IMR-90 (cell line): ENCODE measurements at regions not wholly inside any gene's neighbourhood (a gene's known extent, or its start where the extent isn't known, plus 50 kb on each side); places are given as distances from the start of the nearest gene placed in this dataset.

Experiments
- ATAC-seq: fragments of 200-7000 bp; cut with Tn5 transposase; 2 replicates; pipeline ENCODE4 v1.9.1; 2020; ENCODE audit warnings: low read depth, mild to moderate bottlenecking, moderate library complexity
- BruUV-seq: library from RNA; stranded (reverse); fragments of 400-500 nt; replicated peaks from 2 replicates; lab custom pipeline; 2021; lab: Mats Ljungman, UMichigan
- CTCF ChIA-PET: fragments of 300-600 bp; formaldehyde crosslinking; extraction: SDS; loops from one replicate; lab custom pipeline; 2021; ENCODE audit warnings: antibody characterized with exemption; lab: Yijun Ruan, JAX
- POLR2A ChIA-PET: fragments of 300-600 bp; sonication (Branson Sonifier 250); formaldehyde crosslinking; loops from one replicate; lab custom pipeline; 2022; ENCODE audit warnings: antibody characterized with exemption; ENCODE audit not compliant: unreplicated experiment; lab: Charles Lee
- DNase-seq: peaks from one replicate; pipeline ENCODE4 v3.0.0; 2013
- H2AFZ ChIP-seq: replicated peaks from 2 replicates; pipeline ENCODE3; 2013; ENCODE audit warnings: low read length, mild to moderate bottlenecking; ENCODE audit not compliant: poor library complexity
- H2AK5ac ChIP-seq: 2 replicates; pipeline ENCODE4 v1.6.1; 2013; ENCODE audit warnings: low read depth, low read length, inconsistent platforms
- H2AK9ac ChIP-seq: replicated peaks from 2 replicates; pipeline ENCODE3; 2013; ENCODE audit warnings: mild to moderate bottlenecking, low read depth, low read length, moderate library complexity; ENCODE audit not compliant: poor library complexity
- H2BK120ac ChIP-seq: 2 replicates; pipeline ENCODE4 v1.6.1; 2013; ENCODE audit warnings: low read depth, low read length, inconsistent platforms
- H2BK15ac ChIP-seq: 3 replicates; pipeline ENCODE4 v1.6.1; 2013; ENCODE audit warnings: low read depth, low read length, inconsistent platforms
- H2BK20ac ChIP-seq: 2 replicates; pipeline ENCODE4 v1.6.1; 2013; ENCODE audit warnings: low read depth, mild to moderate bottlenecking, inconsistent platforms, low read length, moderate library complexity
- H2BK5ac ChIP-seq: 2 replicates; pipeline ENCODE4 v1.6.1; 2013; ENCODE audit warnings: mild to moderate bottlenecking, low read depth, low read length, inconsistent platforms; ENCODE audit not compliant: poor library complexity, severe bottlenecking
- H3K14ac ChIP-seq: replicated peaks from 2 replicates; pipeline ENCODE4 v1.6.1; 2013; ENCODE audit warnings: low read depth, low read length, inconsistent platforms
- H3K18ac ChIP-seq: 2 replicates; pipeline ENCODE4 v1.6.1; 2013; ENCODE audit warnings: low read depth, low read length, control low read depth
- H3K23ac ChIP-seq: 2 replicates; pipeline ENCODE4 v1.6.1; 2013; ENCODE audit warnings: low read depth, low read length, inconsistent platforms
- H3K27ac ChIP-seq: 2 replicates; pipeline ENCODE4 v1.5.1; 2013; ENCODE audit warnings: mild to moderate bottlenecking, control low read depth, low read length; ENCODE audit not compliant: insufficient read depth
- H3K27me3 ChIP-seq: 2 replicates; pipeline ENCODE4 v1.6.1; 2013; ENCODE audit warnings: low read length; ENCODE audit not compliant: control insufficient read depth, insufficient read depth
- H3K36me3 ChIP-seq: 2 replicates; pipeline ENCODE4 v1.6.1; 2013; ENCODE audit warnings: low read length, mixed read lengths; ENCODE audit not compliant: control insufficient read depth, insufficient read depth
- H3K4ac ChIP-seq: 2 replicates; pipeline ENCODE4 v1.6.1; 2013; ENCODE audit warnings: low read depth, low read length, inconsistent platforms
- H3K4me1 ChIP-seq: 2 replicates; pipeline ENCODE4 v1.6.1; 2013; ENCODE audit warnings: low read length, mixed read lengths; ENCODE audit not compliant: control insufficient read depth, insufficient read depth
- H3K4me2 ChIP-seq: 2 replicates; pipeline ENCODE4 v1.6.1; 2013; ENCODE audit warnings: low read depth, mild to moderate bottlenecking, control low read depth, low read length, moderate library complexity
- H3K4me3 ChIP-seq: 2 replicates; pipeline ENCODE4 v1.5.1; 2013; ENCODE audit warnings: low read depth, mild to moderate bottlenecking, control low read depth, low read length, moderate library complexity; ENCODE audit not compliant: insufficient read depth
- H3K56ac ChIP-seq: 2 replicates; pipeline ENCODE4 v1.6.1; 2013; ENCODE audit warnings: low read length, inconsistent platforms; ENCODE audit not compliant: insufficient read depth; ENCODE audit errors: extremely low read depth
- H3K79me1 ChIP-seq, 2 experiments: 2 replicates each; pipeline ENCODE4 v1.6.1; 2013; ENCODE audit warnings: low read length in 2 of 2, inconsistent platforms in 1 of 2, low read depth in 1 of 2
- H3K9ac ChIP-seq: 2 replicates; pipeline ENCODE4 v1.6.1; 2013; ENCODE audit warnings: low read depth, low read length, control low read depth
- H3K9me1 ChIP-seq: 2 replicates; pipeline ENCODE4 v1.6.1; 2013; ENCODE audit warnings: low read length, inconsistent platforms; ENCODE audit not compliant: insufficient read depth
- H3K9me3 ChIP-seq: 2 replicates; pipeline ENCODE4 v1.6.1; 2013; ENCODE audit warnings: low read length; ENCODE audit not compliant: control insufficient read depth, insufficient read depth
- H4K20me1 ChIP-seq: 2 replicates; pipeline ENCODE4 v1.6.1; 2013; ENCODE audit warnings: low read length, inconsistent platforms; ENCODE audit not compliant: insufficient read depth
- H4K5ac ChIP-seq: 2 replicates; pipeline ENCODE4 v1.6.1; 2013; ENCODE audit warnings: mild to moderate bottlenecking, low read depth, low read length, control low read depth
- H4K8ac ChIP-seq, 2 experiments: 2 replicates each; pipeline ENCODE4 v1.6.1; 2013; ENCODE audit warnings: low read depth in 2 of 2, low read length in 2 of 2, control low read depth in 1 of 2, inconsistent platforms in 1 of 2
- H4K91ac ChIP-seq: 2 replicates; pipeline ENCODE4 v1.6.1; 2013; ENCODE audit warnings: low read depth, low read length, inconsistent platforms; ENCODE audit not compliant: insufficient read depth
- MAZ ChIP-seq: IDR thresholded peaks from 2 replicates; pipeline ENCODE4 v1.6.1; 2012; ENCODE audit warnings: low read depth, mild to moderate bottlenecking, low read length, improper control_type of control experiment, moderate library complexity, borderline replicate concordance
- RAD21 ChIP-seq: IDR thresholded peaks from 2 replicates; pipeline ENCODE4 v1.6.1; 2012; ENCODE audit warnings: low read length, improper control_type of control experiment
- RFX5 ChIP-seq: IDR thresholded peaks from 2 replicates; pipeline ENCODE4 v1.8.0; 2012; ENCODE audit warnings: low read depth, mild to moderate bottlenecking, low read length, moderate library complexity
- dilution Hi-C: fragments of 300-500 bp; cut with HindIII; formaldehyde crosslinking; loops from one replicate; pipeline ENCODE4 v1.14.3; 2018; ENCODE audit warnings: low sequenced_read_pairs; ENCODE audit not compliant: unreplicated experiment
- in situ Hi-C: fragments of 300-500 bp; cut with MboI; formaldehyde crosslinking; loops from 3 replicates; pipeline ENCODE4 v1.14.3; 2019; ENCODE audit warnings: low sequenced_read_pairs, inconsistent platforms, mixed read lengths
- intact Hi-C: fragments of 100-400 bp; cut with micrococcal nuclease; formaldehyde crosslinking; loops from 2 replicates; pipeline ENCODE4 v1.10.0; 2022

GRCh38 chr9:12963537-12963936 lies 188.7 kb downstream of the LURAP1L start:
- peaks cover 10% of the 10 kb centered on the region; the same call in 1 of the 2 replicates for H3K4me1 ChIP-seq
- no peak overlapping the region for H3K9ac ChIP-seq
- POLR2A ChIA-PET: no interaction called here
- DNase-seq (no peak), ATAC-seq (no peak)
- H3K18ac ChIP-seq: no peak overlapping the region
- in situ Hi-C loops (no loop called here), intact Hi-C loops (no loop called here), dilution Hi-C loops (no loop called here)
- H2AFZ ChIP-seq: no peak overlapping the region
- no peaks in the 10 kb centered on the region for H3K9me3 ChIP-seq
- no peak overlapping the region for H3K14ac ChIP-seq
- CTCF ChIA-PET: no interaction called here
- no peak overlapping the region for H3K23ac ChIP-seq
- no peaks in the 10 kb centered on the region for H3K27me3 ChIP-seq
- no peak overlapping the region for H3K4ac ChIP-seq
- no peak overlapping the region for H2BK20ac ChIP-seq
- H3K27ac ChIP-seq: no peak overlapping the region
- no peaks in the 10 kb centered on the region for H4K20me1 ChIP-seq
- no peaks in the 10 kb centered on the region; the same call in 1 of the 2 replicates for H3K9me1 ChIP-seq
- no peak overlapping the region for H2BK5ac ChIP-seq
- H3K4me3 ChIP-seq: no peak overlapping the region
- H2BK120ac ChIP-seq: no peak overlapping the region
- H3K79me1 ChIP-seq: no peaks in the 10 kb centered on the region
- H4K5ac ChIP-seq: no peak overlapping the region
- no peak overlapping the region for H4K8ac ChIP-seq
- no peak for TF ChIP-seq MAZ
- no peak for TF ChIP-seq RAD21
- no peak for TF ChIP-seq RFX5
- no peaks in the 10 kb centered on the region for H3K36me3 ChIP-seq
- no peak overlapping the region; the same call in 2 of the 3 replicates for H2BK15ac ChIP-seq
- BruUV-seq: no TSS peak
- H3K4me2 ChIP-seq: no peak overlapping the region
- H4K91ac ChIP-seq: no peak overlapping the region
- no peak overlapping the region; the same call in 1 of the 2 replicates for H3K56ac ChIP-seq
- no peak overlapping the region for H2AK5ac ChIP-seq
- no peak overlapping the region for H2AK9ac ChIP-seq
